Neural cell (in vitro differentiated cells): ENCODE measurements at regions not wholly inside any gene's neighbourhood (a gene's known extent, or its start where the extent isn't known, plus 50 kb on each side); places are given as distances from the start of the nearest gene placed in this dataset.

Experiments used
- H2AFZ ChIP-seq: fragments of 200-600, 300-800 bp; sonication (generic), shearing (Covaris generic); 2 replicates; pipeline ENCODE4 v1.6.0; 2014; ENCODE audit warnings: low read depth, mild to moderate bottlenecking, antibody characterized with exemption, low read length, moderate library complexity
- H3F3A ChIP-seq: fragments of 200-600 bp; shearing (Covaris generic); 2 replicates; pipeline ENCODE4 v1.6.1; 2016; ENCODE audit warnings: mild to moderate bottlenecking, moderate library complexity, mixed read lengths, antibody characterized with exemption, low read length; ENCODE audit not compliant: insufficient read depth, poor library complexity, severe bottlenecking
- H3K27ac ChIP-seq: fragments of 200-600, 300-800 bp; sonication (generic), shearing (Covaris generic); 2 replicates; pipeline ENCODE4 v1.5.1; 2014; ENCODE audit warnings: mild to moderate bottlenecking, low read length, moderate library complexity
- H3K27me3 ChIP-seq: fragments of 300-800, 200-600 bp; sonication (generic), shearing (Covaris generic); 2 replicates; pipeline ENCODE4 v1.6.0; 2014; ENCODE audit warnings: mild to moderate bottlenecking, low read depth, low read length, moderate library complexity; ENCODE audit not compliant: insufficient read depth
- H3K36me3 ChIP-seq: fragments of 300-800, 200-600 bp; sonication (generic), shearing (Covaris generic); 2 replicates; pipeline ENCODE4 v1.5.1; 2014; ENCODE audit warnings: mild to moderate bottlenecking, antibody characterized with exemption, low read length, moderate library complexity; ENCODE audit not compliant: insufficient read depth
- H3K4me2 ChIP-seq: fragments of 300-800, 200-600 bp; sonication (generic), shearing (Covaris generic); 2 replicates; pipeline ENCODE4 v1.6.0; 2014; ENCODE audit warnings: mild to moderate bottlenecking, low read length
- H3K4me3 ChIP-seq: fragments of 300-800, 200-600 bp; sonication (generic), shearing (Covaris generic); 2 replicates; pipeline ENCODE4 v1.5.1; 2014; ENCODE audit warnings: mild to moderate bottlenecking, low read length, moderate library complexity
- H3K79me2 ChIP-seq: fragments of 200-600 bp; shearing (Covaris generic); replicated peaks from 2 replicates; pipeline ENCODE4 v1.6.0; 2014; ENCODE audit warnings: mild to moderate bottlenecking, low read length, moderate library complexity; ENCODE audit not compliant: insufficient read depth
- H3K9ac ChIP-seq: fragments of 300-800, 200-600 bp; sonication (generic), shearing (Covaris generic); 2 replicates; pipeline ENCODE4 v1.6.1; 2016; ENCODE audit warnings: mild to moderate bottlenecking, low read length, mixed read lengths
- H3K9me2 ChIP-seq: fragments of 200-600 bp; shearing (Covaris generic); 2 replicates; pipeline ENCODE4 v1.6.1; 2016; ENCODE audit warnings: mild to moderate bottlenecking, low read length, mixed read lengths; ENCODE audit not compliant: insufficient read depth
- H3K9me3 ChIP-seq: fragments of 200-600, 300-800 bp; sonication (generic), shearing (Covaris generic); 2 replicates; pipeline ENCODE4 v1.6.1; 2016; ENCODE audit warnings: mild to moderate bottlenecking, mixed run types, low read length, moderate library complexity, mixed read lengths
- H4K20me1 ChIP-seq: fragments of 200-600 bp; shearing (Covaris generic); 2 replicates; pipeline ENCODE4 v1.6.1; 2016; ENCODE audit warnings: mild to moderate bottlenecking, mixed run types; ENCODE audit not compliant: insufficient read depth
- EP300 ChIP-seq: fragments of 450-650 bp; conservative IDR thresholded peaks from 2 replicates; pipeline ENCODE4 v1.6.1; 2014; ENCODE audit warnings: antibody characterized with exemption, mild to moderate bottlenecking, moderate library complexity; ENCODE audit not compliant: poor library complexity, severe bottlenecking
- EZH2 ChIP-seq: fragments of 200-600, 300-800 bp; shearing (Covaris generic), sonication (generic); IDR thresholded peaks from 2 replicates; pipeline ENCODE4 v1.6.1; 2014; ENCODE audit warnings: antibody characterized with exemption, low read length, borderline replicate concordance, mild to moderate bottlenecking; ENCODE audit not compliant: insufficient read depth, poor library complexity, severe bottlenecking
- MXI1 ChIP-seq: fragments of 450-650 bp; conservative IDR thresholded peaks from 2 replicates; pipeline ENCODE4 v1.6.1; 2014; ENCODE audit warnings: antibody characterized with exemption, mild to moderate bottlenecking; ENCODE audit not compliant: poor library complexity, severe bottlenecking
- POLR2AphosphoS5 ChIP-seq: IDR thresholded peaks from 2 replicates; pipeline ENCODE4 v1.6.1; 2012
- RAD21 ChIP-seq: fragments of 450-650 bp; conservative IDR thresholded peaks from 2 replicates; pipeline ENCODE4 v1.6.1; 2014; ENCODE audit warnings: antibody characterized with exemption, mild to moderate bottlenecking, moderate library complexity
- REST ChIP-seq: IDR thresholded peaks from 2 replicates; pipeline ENCODE4 v1.6.1; 2012; ENCODE audit warnings: borderline replicate concordance
- SMC3 ChIP-seq: fragments of 450-650 bp; conservative IDR thresholded peaks from 2 replicates; pipeline ENCODE4 v1.6.1; 2014; ENCODE audit warnings: antibody characterized with exemption, mild to moderate bottlenecking, moderate library complexity; ENCODE audit not compliant: poor library complexity
- TAF1 ChIP-seq: IDR thresholded peaks from 2 replicates; pipeline ENCODE4 v1.6.1; 2012; ENCODE audit warnings: low read depth
- TF ChIP-seq, protein P1 (sequence below): fragments of 450-650 bp; IDR thresholded peaks from 2 replicates; pipeline ENCODE4 v1.5.1; 2014; ENCODE audit warnings: antibody characterized with exemption, mild to moderate bottlenecking, moderate library complexity; ENCODE audit not compliant: poor library complexity, severe bottlenecking

GRCh38 chr22:47835726-47836125 lies 1073.3 kb downstream of the TBC1D22A start:
- Histone ChIP-seq H2AFZ (no peak overlapping the region), H3K9ac (no peak overlapping the region), H3K36me3 (no peaks in the 10 kb centered on the region), H3K4me3 (no peak overlapping the region), H3K79me2 (no peaks in the 10 kb centered on the region), H3K4me2 (no peak overlapping the region), H4K20me1 (no peaks in the 10 kb centered on the region), H3K9me2 (no peaks in the 10 kb centered on the region), H3K9me3 (no peaks in the 10 kb centered on the region), H3K27me3 (no peaks in the 10 kb centered on the region), H3F3A (no peaks in the 10 kb centered on the region), H3K27ac (no peak overlapping the region)
- TF ChIP-seq TAF1 = no peak
- TF ChIP-seq, protein P1, sequence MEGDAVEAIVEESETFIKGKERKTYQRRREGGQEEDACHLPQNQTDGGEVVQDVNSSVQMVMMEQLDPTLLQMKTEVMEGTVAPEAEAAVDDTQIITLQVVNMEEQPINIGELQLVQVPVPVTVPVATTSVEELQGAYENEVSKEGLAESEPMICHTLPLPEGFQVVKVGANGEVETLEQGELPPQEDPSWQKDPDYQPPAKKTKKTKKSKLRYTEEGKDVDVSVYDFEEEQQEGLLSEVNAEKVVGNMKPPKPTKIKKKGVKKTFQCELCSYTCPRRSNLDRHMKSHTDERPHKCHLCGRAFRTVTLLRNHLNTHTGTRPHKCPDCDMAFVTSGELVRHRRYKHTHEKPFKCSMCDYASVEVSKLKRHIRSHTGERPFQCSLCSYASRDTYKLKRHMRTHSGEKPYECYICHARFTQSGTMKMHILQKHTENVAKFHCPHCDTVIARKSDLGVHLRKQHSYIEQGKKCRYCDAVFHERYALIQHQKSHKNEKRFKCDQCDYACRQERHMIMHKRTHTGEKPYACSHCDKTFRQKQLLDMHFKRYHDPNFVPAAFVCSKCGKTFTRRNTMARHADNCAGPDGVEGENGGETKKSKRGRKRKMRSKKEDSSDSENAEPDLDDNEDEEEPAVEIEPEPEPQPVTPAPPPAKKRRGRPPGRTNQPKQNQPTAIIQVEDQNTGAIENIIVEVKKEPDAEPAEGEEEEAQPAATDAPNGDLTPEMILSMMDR = no peak
- TF ChIP-seq EZH2 = no peak
- TF ChIP-seq POLR2AphosphoS5 = no peak
- no peak for TF ChIP-seq EP300
- TF ChIP-seq MXI1 = no peak
- TF ChIP-seq RAD21 = no peak
- TF ChIP-seq SMC3 = no peak
- no peak for TF ChIP-seq REST

GRCh38 chr22:47826016-47826415 lies 1063.6 kb downstream of the TBC1D22A start:
- H3K27me3 ChIP-seq = no peaks in the 10 kb centered on the region
- no peak for TF ChIP-seq POLR2AphosphoS5
- no peak for TF ChIP-seq MXI1
- TF ChIP-seq TAF1 = no peak
- TF ChIP-seq, protein P1 = no peak
- no peaks in the 10 kb centered on the region for H3K36me3 ChIP-seq
- H3K9ac ChIP-seq = no peak overlapping the region
- H3K4me3 ChIP-seq = no peak overlapping the region
- no peak overlapping the region for H3K4me2 ChIP-seq
- H3K79me2 ChIP-seq = no peaks in the 10 kb centered on the region
- H3K9me3 ChIP-seq = no peaks in the 10 kb centered on the region
- no peaks in the 10 kb centered on the region for H3F3A ChIP-seq
- no peak overlapping the region for H2AFZ ChIP-seq
- H4K20me1 ChIP-seq = no peaks in the 10 kb centered on the region
- no peaks in the 10 kb centered on the region for H3K9me2 ChIP-seq
- H3K27ac ChIP-seq = no peak overlapping the region
